ENCODE measurements at regions not wholly inside any gene's neighbourhood (a gene's known extent, or its start where the extent isn't known, plus 50 kb on each side); places are given as distances from the start of the nearest gene placed in this dataset.

GRCh38 chr1:173128742-173129141 lies 78.0 kb upstream of the TNFSF18 start:
- peak overlapping the region; percentile 37 for H3K9ac ChIP-seq (ENCODE audit: insufficient read depth, low read depth, low read length)
- intact Hi-C loops (cut with micrococcal nuclease; ENCODE audit: unreplicated experiment), result loop anchor here (5.0 kb wide), 1 partner anchor 151 kb away; no protein-coding TSS in a partner anchor

More at GRCh38 chr1:173128742-173129141, 78.0 kb upstream of the TNFSF18 start:
- Histone ChIP-seq H3K27ac (ENCODE audit: extremely low read length, insufficient read depth, low read length) (peak overlapping the region; percentile 79), H2AFZ (ENCODE audit: low read length) (no peak overlapping the region), H4K20me1 (ENCODE audit: insufficient read depth, low read length) (no peaks in the 10 kb centered on the region), H3K4me2 (ENCODE audit: low read depth, low read length) (peak overlapping the region; percentile 69), H3K4me3 (replicated peaks in 1 of 3; ENCODE audit: insufficient read depth in 1 of 3, low read depth in 2 of 3, low read length in 3 of 3) (no peak overlapping the region; a peak in 1 of 6 replicates), H3K4me1 (ENCODE audit: insufficient read depth, low read length) (peaks cover 59% of the 10 kb centered on the region), H3K36me3 (replicated peaks in 1 of 2; ENCODE audit: control insufficient read depth in 1 of 2, insufficient read depth in 2 of 2, low read length in 2 of 2) (no peaks in the 10 kb centered on the region), H3K9me3 (ENCODE audit: low read length) (no peaks in the 10 kb centered on the region), H3K27me3 (ENCODE audit: control insufficient read depth in 1 of 2, insufficient read depth in 2 of 2, low read length in 2 of 2) (no peaks in the 10 kb centered on the region), H3K79me2 (ENCODE audit: insufficient read depth, low read length) (no peaks in the 10 kb centered on the region)
- ATAC-seq, result no peak; the same call in 2 of the 3 replicates
- CTCF ChIA-PET (ENCODE audit: low intra/inter-chr PET ratio, low total read pairs), result no interaction called here
- no TSS peak for BruUV-seq (replicated peaks)
- in situ Hi-C loops (cut with HindIII; ENCODE audit: extremely low pct_ligation_motif_present, low pct_unique_long_range_greater_than_20kb), result no loop called here
- WGBS (ENCODE audit: low lambda C conversion rate), result 84% methylated on average over 2 of the region's 2 CpGs
- POLR2A ChIA-PET, result interaction anchor here (1.0 to 1.2 kb wide), 3 partner anchors 82 to 152 kb away, joined by 3 to 5 read pairs (median 3); no protein-coding TSS in a partner anchor
- DNase-seq (ENCODE audit: low spot score), result no peak
- TF ChIP-seq ZNF337 (CRISPR knock-in tag; IDR thresholded peaks at IDR 0.05; ENCODE audit: borderline replicate concordance, low read depth), result no peak
- TF ChIP-seq ZSCAN31 (CRISPR knock-in tag; IDR thresholded peaks at IDR 0.05; ENCODE audit: low read depth), result no peak
- no peak for TF ChIP-seq ZNF180 (CRISPR knock-in tag; IDR thresholded peaks at IDR 0.05; ENCODE audit: borderline replicate concordance, low read depth)
- no peak for TF ChIP-seq RBFOX2 (IDR thresholded peaks at IDR 0.05; ENCODE audit: low read depth, low read length)
- no peak for TF ChIP-seq ZNF547 (CRISPR knock-in tag; IDR thresholded peaks at IDR 0.05)
- no peak for TF ChIP-seq HMGXB3 (CRISPR knock-in tag; IDR thresholded peaks at IDR 0.05; ENCODE audit: borderline replicate concordance)
- no peak for TF ChIP-seq SNRNP70 (IDR thresholded peaks at IDR 0.05; ENCODE audit: low read depth, low read length)
- TF ChIP-seq ZBTB44 (CRISPR knock-in tag; IDR thresholded peaks at IDR 0.05), result no peak
- TF ChIP-seq PAX8 (CRISPR knock-in tag; IDR thresholded peaks at IDR 0.05; ENCODE audit: borderline replicate concordance), result no peak
- no peak for TF ChIP-seq MIER3 (CRISPR knock-in tag; IDR thresholded peaks at IDR 0.05; ENCODE audit: borderline replicate concordance)
- no peak for TF ChIP-seq GLMP (CRISPR knock-in tag; IDR thresholded peaks at IDR 0.05; ENCODE audit: borderline replicate concordance)
- TF ChIP-seq ZNF205 (CRISPR knock-in tag; IDR thresholded peaks at IDR 0.05), result no peak
- no peak for TF ChIP-seq YY1 (IDR thresholded peaks at IDR 0.05; ENCODE audit: insufficient read depth, insufficient replicate concordance, low read depth, low read length)
- no peak for TF ChIP-seq CHCHD3 (CRISPR knock-in tag; IDR thresholded peaks at IDR 0.05)
- TF ChIP-seq ZNF841 (CRISPR knock-in tag; IDR thresholded peaks at IDR 0.05; ENCODE audit: borderline replicate concordance), result no peak
- no peak for FAIRE-seq
